A549 (cell line): ENCODE measurements at regions not wholly inside any gene's neighbourhood (a gene's known extent, or its start where the extent isn't known, plus 50 kb on each side); places are given as distances from the start of the nearest gene placed in this dataset.
"Not testable (repeated sequence)": the region's sequence is repeated elsewhere in the genome, so short reads cannot be mapped to it uniquely, and the experiment has no call there.

Experiments used
- ATAC-seq, 2 experiments: fragments of 200-7000 bp in 1 of 2; fragments of >200 bp in 1 of 2; cut with Nextera tagmentation in 1 of 2; cut with Tn5 transposase in 1 of 2; 3 replicates each; pipeline versions ENCODE4 v1.8.0 to v1.9.1; 2018 to 2020; ENCODE audit warnings: mild to moderate bottlenecking in 1 of 2, moderate library complexity in 1 of 2
- CTCF ChIA-PET: fragments of 300-600 bp; sonication (Branson Sonifier 250); formaldehyde crosslinking; extraction: SDS; loops from one replicate; lab custom pipeline; 2021; ENCODE audit warnings: antibody characterized with exemption, inconsistent platforms; lab: Yijun Ruan, JAX
- POLR2A ChIA-PET: fragments of 350-600 bp; formaldehyde crosslinking; extraction: SDS; loops from one replicate; lab custom pipeline; 2021; ENCODE audit warnings: antibody characterized with exemption, inconsistent platforms; lab: Yijun Ruan, JAX
- DNase-seq, 2 experiments: peaks; one replicate each; pipeline versions ENCODE4 v3.0.0 to v3.0.0-alpha.2; 2011 to 2016; ENCODE audit warnings: low read depth in 1 of 2, low spot score in 1 of 2
- FAIRE-seq: peaks from 2 replicates; lab custom pipeline; 2011; peaks lifted over from hg19 to GRCh38; lab: Jason Lieb, UNC
- H3K27ac ChIP-seq, 2 experiments: fragments of >200 bp; sonication (Bioruptor Twin); formaldehyde crosslinking; 3 replicates each; pipeline ENCODE4 v1.5.1; 2016 to 2017
- H3K4me1 ChIP-seq: fragments of >200 bp; sonication (Bioruptor Twin); formaldehyde crosslinking; 3 replicates; pipeline ENCODE4 v1.6.1; 2016
- H3K4me2 ChIP-seq: fragments of >200 bp; sonication (Bioruptor Twin); formaldehyde crosslinking; 3 replicates; pipeline ENCODE4 v1.6.1; 2016
- H3K4me3 ChIP-seq: fragments of >200 bp; sonication (Bioruptor Twin); formaldehyde crosslinking; 3 replicates; pipeline ENCODE4 v1.5.1; 2016
- H3K9me3 ChIP-seq: fragments of >200 bp; sonication (Bioruptor Twin); formaldehyde crosslinking; 3 replicates; pipeline ENCODE4 v1.6.1; 2016
- CBX8 ChIP-seq: fragments of 200-600 bp; sonication (generic); IDR thresholded peaks from 2 replicates; pipeline ENCODE4 v1.6.1; 2016
- CHD4 ChIP-seq: fragments of 200-600 bp; sonication (generic); IDR thresholded peaks from 2 replicates; pipeline ENCODE4 v1.6.1; 2016; ENCODE audit warnings: antibody characterized with exemption, mild to moderate bottlenecking, borderline replicate concordance
- E2F6 ChIP-seq: IDR thresholded peaks from 2 replicates; pipeline ENCODE4 v1.6.1; 2012; ENCODE audit warnings: low read depth, borderline replicate concordance
- EP300 ChIP-seq, 2 experiments: fragments of >200 bp; sonication (Bioruptor Twin); formaldehyde crosslinking; IDR thresholded peaks; 2 replicates in 1 of 2; 3 replicates in 1 of 2; pipeline ENCODE4 v1.6.1; 2016 to 2017
- FOSL2 ChIP-seq, 2 experiments: fragments of 450-650 bp in 1 of 2; fragments of >200 bp in 1 of 2; sonication (Bioruptor Twin) in 1 of 2; formaldehyde crosslinking; IDR thresholded peaks; 2 replicates each; pipeline versions ENCODE4 v1.5.0 to v1.6.1; 2016 to 2020; ENCODE audit warnings: mild to moderate bottlenecking in 1 of 2, moderate library complexity in 1 of 2
- GATA3 ChIP-seq: IDR thresholded peaks from 2 replicates; pipeline ENCODE4 v1.6.1; 2012; ENCODE audit warnings: borderline replicate concordance
- HES2 ChIP-seq: fragments of >200 bp; sonication (Bioruptor Twin); formaldehyde crosslinking; IDR thresholded peaks from 2 replicates; pipeline ENCODE4 v1.6.1; 2016
- HMGXB4 ChIP-seq: fragments of 250-450 bp; sonication (Bioruptor Pico); IDR thresholded peaks from 2 replicates; pipeline ENCODE4 v1.5.0; 2021; ENCODE audit warnings: mild to moderate bottlenecking, moderate library complexity, borderline replicate concordance
- KDM1A ChIP-seq: fragments of 200-600 bp; sonication (generic); IDR thresholded peaks from 2 replicates; pipeline ENCODE4 v1.6.1; 2016; ENCODE audit warnings: low read depth, mild to moderate bottlenecking
- MAX ChIP-seq: IDR thresholded peaks from 2 replicates; pipeline ENCODE4 v1.6.1; 2012
- RAD21 ChIP-seq, 2 experiments: fragments of >200 bp in 1 of 2; sonication (Bioruptor Twin) in 1 of 2; formaldehyde crosslinking in 1 of 2; IDR thresholded peaks in 1 of 2; conservative IDR thresholded peaks in 1 of 2; 2 replicates in 1 of 2; 3 replicates in 1 of 2; pipeline ENCODE4 v1.6.1; 2012 to 2018; ENCODE audit warnings: inconsistent platforms in 1 of 2
- RARB ChIP-seq: fragments of 250-450 bp; sonication (Bioruptor Pico); IDR thresholded peaks from 2 replicates; pipeline ENCODE4 v1.8.0; 2021; ENCODE audit warnings: mild to moderate bottlenecking, moderate library complexity
- TP53 ChIP-seq: fragments of 250-450 bp; sonication (Bioruptor Pico); IDR thresholded peaks from 2 replicates; pipeline ENCODE4 v1.5.0; 2021; ENCODE audit warnings: mild to moderate bottlenecking, moderate library complexity
- USF2 ChIP-seq: fragments of 450-650 bp; IDR thresholded peaks from 2 replicates; pipeline ENCODE4 v1.6.1; 2014; ENCODE audit warnings: antibody characterized with exemption
- WGBS: methylation state at CpG from one replicate; pipeline ENCODE4 v1.1.6; 2017; ENCODE audit errors: missing lambda C conversion rate; 5-methylcytosine and 5-hydroxymethylcytosine counted together

GRCh38 chr7:106344861-106345260 lies 60.1 kb upstream of the NAMPT start:
- DNase-seq (no peak), ATAC-seq (no peak), FAIRE-seq (no peak)
- ChIA-PET CTCF (no interaction called here), POLR2A (no interaction called here)
- Histone ChIP-seq H3K27ac (peak overlapping the region in 1 of 2 experiments; percentile 12; a peak in 1 of 6 replicates), H3K9me3 (peaks cover 61% of the 10 kb centered on the region), H3K4me3 (no peak overlapping the region), H3K4me1 (peaks cover 18% of the 10 kb centered on the region), H3K4me2 (no peak overlapping the region)
- WGBS = 93% methylated on average over 4 of the region's 4 CpGs
- TF ChIP-seq GATA3 = no peak
- no peak for TF ChIP-seq CHD4
- no peak for TF ChIP-seq HMGXB4 (CRISPR knock-in tag)
- no peak for TF ChIP-seq EP300 (IDR thresholded peaks at IDR 0.05)

GRCh38 chr7:106344211-106344610 lies 59.4 kb upstream of the NAMPT start:
- no peak for TF ChIP-seq CBX8
- TF ChIP-seq, all 56 proteins: peak for 0
- Histone ChIP-seq H3K27ac (peak overlapping the region in 1 of 2 experiments; percentile 19; a peak in 1 of 6 replicates), H3K4me1 (peaks cover 18% of the 10 kb centered on the region), H3K4me2 (no peak overlapping the region), H3K4me3 (no peak overlapping the region), H3K9me3 (peaks cover 55% of the 10 kb centered on the region)
- ChIA-PET POLR2A (no interaction called here), CTCF (interaction anchor here (1.0 to 1.1 kb wide), 2 partner anchors 60 to 168 kb away, joined by 5 read pairs; partner anchors contain the start of gene NAMPT)
- ATAC-seq = no peak
- WGBS = 48% methylated on average over 3 of the region's 3 CpGs
- no peak for FAIRE-seq
- no peak for DNase-seq

GRCh38 chr7:106342049-106342448 lies 57.3 kb upstream of the NAMPT start:
- FAIRE-seq, H3K4me3 ChIP-seq, POLR2A ChIA-PET, CTCF ChIA-PET, DNase-seq, H3K27ac ChIP-seq, ATAC-seq, H3K4me2 ChIP-seq: not testable (repeated sequence)
- peaks cover 18% of the 10 kb centered on the region for H3K4me1 ChIP-seq
- peaks cover 45% of the 10 kb centered on the region for H3K9me3 ChIP-seq
- 38% methylated on average over 3 of the region's 3 CpGs for WGBS

GRCh38 chr7:106340247-106340596 lies 55.4 kb upstream of the NAMPT start:
- H3K4me2 ChIP-seq, ATAC-seq, H3K4me1 ChIP-seq, H3K4me3 ChIP-seq, POLR2A ChIA-PET, DNase-seq, FAIRE-seq, H3K27ac ChIP-seq: not testable (repeated sequence)
- H3K9me3 ChIP-seq = peaks cover 48% of the 10 kb centered on the region
- CTCF ChIA-PET = interaction anchor here (2.3 kb wide), 1 partner anchor 9 kb away, joined by 9 read pairs; no protein-coding TSS in a partner anchor
- WGBS = 15% methylated on average over 3 of the region's 3 CpGs

GRCh38 chr7:106339513-106340246 lies 54.9 kb upstream of the NAMPT start:
- no peak for DNase-seq
- H3K4me1 ChIP-seq = no peaks in the 10 kb centered on the region
- H3K4me2 ChIP-seq = no peak overlapping the region
- H3K9me3 ChIP-seq = peaks cover 48% of the 10 kb centered on the region
- no peak for FAIRE-seq
- ChIA-PET POLR2A (no interaction called here), CTCF (interaction anchor here (2.3 kb wide), 1 partner anchor 9 kb away, joined by 9 read pairs; no protein-coding TSS in a partner anchor)
- TF ChIP-seq KDM1A = no peak
- no peak for TF ChIP-seq RAD21 (conservative IDR thresholded peaks at IDR 0.05 in 1 of 2, IDR thresholded peaks at IDR 0.05 in 1 of 2)
- TF ChIP-seq E2F6 = no peak
- 58% methylated on average over 1 of the region's 1 CpG for WGBS
- H3K27ac ChIP-seq = no peak overlapping the region
- ATAC-seq = no peak
- no peak overlapping the region for H3K4me3 ChIP-seq

- H3K4me1 ChIP-seq = no peaks in the 10 kb centered on the region
- FAIRE-seq = no peak
- H3K4me3 ChIP-seq = no peak overlapping the region
- peaks cover 36% of the 10 kb centered on the region for H3K9me3 ChIP-seq
- ChIA-PET POLR2A (no interaction called here), CTCF (no interaction called here)
- WGBS = 18% methylated on average over 2 of the region's 2 CpGs
- no peak for ATAC-seq
- DNase-seq = no peak
- TF ChIP-seq FOSL2 (IDR thresholded peaks at IDR 0.05) (no peak), FOSL2 (CRISPR knock-in tag; IDR thresholded peaks at IDR 0.05) (no peak), HES2 (no peak), USF2 (no peak), RARB (CRISPR knock-in tag) (no peak), CHD4 (no peak), MAX (no peak), TP53 (CRISPR knock-in tag) (no peak)
- TF ChIP-seq, all 56 proteins: peak for 0
- Histone ChIP-seq H3K27ac (no peak overlapping the region), H3K4me2 (no peak overlapping the region)
Observed at GRCh38 chr7:106337754-106338153, 53.0 kb upstream of the NAMPT start.
